Neuronal stem cell (in vitro differentiated cells): ENCODE measurements at regions not wholly inside any gene's neighbourhood (a gene's known extent, or its start where the extent isn't known, plus 50 kb on each side); places are given as distances from the start of the nearest gene placed in this dataset.

Experiments
- DNase-seq: peaks from one replicate; pipeline ENCODE4 v3.0.0-alpha.2; 2013; ENCODE audit warnings: low spot score
- H2AFZ ChIP-seq: one replicate; pipeline ENCODE4 v1.6.1; 2013; ENCODE audit warnings: mild to moderate bottlenecking, low read length, inconsistent platforms
- H2AK5ac ChIP-seq: 2 replicates; pipeline ENCODE4 v1.6.1; 2013; ENCODE audit warnings: low read depth, mild to moderate bottlenecking, inconsistent platforms, low read length, moderate library complexity, mixed read lengths
- H2BK120ac ChIP-seq: 2 replicates; pipeline ENCODE4 v1.6.1; 2013; ENCODE audit warnings: low read depth, mild to moderate bottlenecking, inconsistent platforms, low read length, moderate library complexity, mixed read lengths
- H2BK12ac ChIP-seq: one replicate; pipeline ENCODE4 v1.6.1; 2013; ENCODE audit warnings: low read length, inconsistent platforms
- H2BK15ac ChIP-seq: 2 replicates; pipeline ENCODE4 v1.6.1; 2013; ENCODE audit warnings: mild to moderate bottlenecking, low read length, inconsistent platforms, mixed read lengths
- H2BK5ac ChIP-seq: one replicate; pipeline ENCODE4 v1.6.1; 2013; ENCODE audit warnings: inconsistent platforms, mild to moderate bottlenecking, low read length, moderate library complexity
- H3K14ac ChIP-seq: one replicate; pipeline ENCODE4 v1.6.1; 2013; ENCODE audit warnings: low read length, inconsistent platforms
- H3K18ac ChIP-seq: 2 replicates; pipeline ENCODE4 v1.6.1; 2013; ENCODE audit warnings: low read length, inconsistent platforms
- H3K23ac ChIP-seq: 2 replicates; pipeline ENCODE4 v1.6.1; 2013; ENCODE audit warnings: low read depth, mild to moderate bottlenecking, mixed read lengths, low read length, inconsistent platforms; ENCODE audit not compliant: poor library complexity
- H3K27ac ChIP-seq: replicated peaks from 3 replicates; pipeline ENCODE4 v1.5.1; 2013; ENCODE audit warnings: low read length, inconsistent platforms
- H3K27me3 ChIP-seq, 3 experiments: 2 replicates each; pipeline ENCODE4 v1.6.1; 2013; ENCODE audit warnings: low read length in 3 of 3, mild to moderate bottlenecking in 2 of 3, inconsistent platforms in 1 of 3, low read depth in 1 of 3, mixed read lengths in 1 of 3, moderate library complexity in 1 of 3; ENCODE audit not compliant: control insufficient read depth in 3 of 3, insufficient read depth in 3 of 3
- H3K36me3 ChIP-seq, 2 donors: replicated peaks in 1 of 2; 2 replicates each; pipeline ENCODE4 v1.6.1; 2013; ENCODE audit warnings: low read length in 2 of 2; ENCODE audit not compliant: control insufficient read depth in 2 of 2, insufficient read depth in 2 of 2
- H3K4ac ChIP-seq: 2 replicates; pipeline ENCODE4 v1.6.1; 2013; ENCODE audit warnings: inconsistent platforms, mild to moderate bottlenecking, low read length, moderate library complexity
- H3K4me1 ChIP-seq, 2 donors: 1 replicate in 1 of 2; 2 replicates in 1 of 2; pipeline ENCODE4 v1.6.1; 2013; ENCODE audit warnings: low read length in 2 of 2, low read depth in 1 of 2; ENCODE audit not compliant: control insufficient read depth in 2 of 2, insufficient read depth in 1 of 2
- H3K4me2 ChIP-seq: one replicate; pipeline ENCODE4 v1.6.1; 2013; ENCODE audit warnings: mild to moderate bottlenecking, low read length, inconsistent platforms; ENCODE audit not compliant: insufficient read depth, poor library complexity, severe bottlenecking
- H3K4me3 ChIP-seq, 2 donors: 2 replicates each; pipeline ENCODE4 v1.5.1; 2013; ENCODE audit warnings: low read length in 2 of 2, mild to moderate bottlenecking in 2 of 2, inconsistent platforms in 1 of 2, moderate library complexity in 1 of 2
- H3K79me1 ChIP-seq: one replicate; pipeline ENCODE4 v1.6.1; 2013; ENCODE audit warnings: low read depth, mild to moderate bottlenecking, inconsistent platforms, low read length, moderate library complexity
- H3K9ac ChIP-seq: one replicate; pipeline ENCODE4 v1.6.1; 2013; ENCODE audit warnings: mild to moderate bottlenecking, low read depth, low read length, inconsistent platforms; ENCODE audit not compliant: poor library complexity
- H3K9me3 ChIP-seq, 2 donors: replicated peaks in 1 of 2; 2 replicates each; pipeline versions ENCODE3 to v1.6.1; 2013; ENCODE audit warnings: low read length in 2 of 2, mild to moderate bottlenecking in 2 of 2, inconsistent platforms in 1 of 2, low read depth in 1 of 2, mixed read lengths in 1 of 2, moderate library complexity in 1 of 2; ENCODE audit not compliant: control insufficient read depth in 2 of 2, insufficient read depth in 1 of 2
- H4K8ac ChIP-seq: one replicate; pipeline ENCODE4 v1.6.1; 2013; ENCODE audit warnings: low read depth, mild to moderate bottlenecking, inconsistent platforms, low read length, moderate library complexity
- H4K91ac ChIP-seq: one replicate; pipeline ENCODE4 v1.6.1; 2013; ENCODE audit warnings: low read length, low read depth, mild to moderate bottlenecking, inconsistent platforms; ENCODE audit not compliant: poor library complexity
- WGBS, 2 donors: extraction: QIAGEN DNeasy Blood & Tissue Kit; methylation state at CpG; one replicate each; pipeline ENCODE4 v1.1.7; 2013; ENCODE audit warnings: missing lambda C conversion rate in 2 of 2, mixed read lengths in 1 of 2; ENCODE audit not compliant: insufficient read length in 2 of 2, insufficient replicate concordance in 1 of 2; ENCODE audit errors: extremely low coverage in 2 of 2; 5-methylcytosine and 5-hydroxymethylcytosine counted together

- no peak overlapping the region for H3K27ac ChIP-seq
- no peak overlapping the region for H3K14ac ChIP-seq
- no peak overlapping the region for H2BK12ac ChIP-seq
- H2AK5ac ChIP-seq, result no peak overlapping the region
- H3K4me2 ChIP-seq, result no peak overlapping the region
- WGBS, 2 donors, result no CpG with 5 or more reads among the region's 1 CpG
- DNase-seq, result no peak
- H3K23ac ChIP-seq, result no peak overlapping the region
- no peak overlapping the region for H3K4ac ChIP-seq
- no peaks in the 10 kb centered on the region for H3K36me3 ChIP-seq
- H2BK120ac ChIP-seq, result no peak overlapping the region
- no peak overlapping the region for H3K9ac ChIP-seq
- no peak overlapping the region for H2BK5ac ChIP-seq
- peaks cover 0 to 6% of the 10 kb centered on the region in 2 donors for H3K4me1 ChIP-seq
- H3K79me1 ChIP-seq, result no peaks in the 10 kb centered on the region
- H4K91ac ChIP-seq, result no peak overlapping the region
- no peaks in the 10 kb centered on the region for H3K27me3 ChIP-seq
- peak overlapping the region; percentile 37 for H2AFZ ChIP-seq
- no peaks in the 10 kb centered on the region for H3K9me3 ChIP-seq
- H3K18ac ChIP-seq, result no peak overlapping the region
- no peak overlapping the region for H3K4me3 ChIP-seq
- H4K8ac ChIP-seq, result no peak overlapping the region
- no peak overlapping the region for H2BK15ac ChIP-seq
Measured at GRCh38 chr3:115341208-115341607, 194.1 kb upstream of the ZBTB20 start.

- H3K18ac ChIP-seq, result no peak overlapping the region
- peaks cover 3 to 9% of the 10 kb centered on the region in 2 donors for H3K4me1 ChIP-seq
- no peaks in the 10 kb centered on the region for H3K36me3 ChIP-seq
- H3K23ac ChIP-seq, result no peak overlapping the region
- H2AK5ac ChIP-seq, result no peak overlapping the region
- H3K14ac ChIP-seq, result no peak overlapping the region
- no peak overlapping the region for H2AFZ ChIP-seq
- DNase-seq, result peak; percentile 18
- no CpG with 5 or more reads among the region's 2 CpGs for WGBS, 2 donors
- H2BK12ac ChIP-seq, result no peak overlapping the region
- H3K4me3 ChIP-seq, result no peak overlapping the region
- no peak overlapping the region for H2BK15ac ChIP-seq
- peak overlapping the region; percentile 46 for H3K27ac ChIP-seq
- H2BK120ac ChIP-seq, result no peak overlapping the region
- H3K4ac ChIP-seq, result no peak overlapping the region
- H3K27me3 ChIP-seq, result no peaks in the 10 kb centered on the region
- no peak overlapping the region for H3K9ac ChIP-seq
- peak overlapping the region; percentile 2 for H3K4me2 ChIP-seq
- no peaks in the 10 kb centered on the region for H3K79me1 ChIP-seq
- H4K8ac ChIP-seq, result no peak overlapping the region
- no peak overlapping the region for H4K91ac ChIP-seq
- H2BK5ac ChIP-seq, result no peak overlapping the region
- no peaks in the 10 kb centered on the region for H3K9me3 ChIP-seq
Measured at GRCh38 chr3:115347737-115348136, 200.6 kb upstream of the ZBTB20 start.

GRCh38 chr3:115348412-115348811, 201.3 kb upstream of the ZBTB20 start:
- Histone ChIP-seq H3K79me1 (no peaks in the 10 kb centered on the region), H3K4ac (no peak overlapping the region)
- no CpG with 5 or more reads among the region's 3 CpGs for WGBS, 2 donors

GRCh38 chr3:115348951-115349745, 202.1 kb upstream of the ZBTB20 start:
- Histone ChIP-seq H3K4me3 (no peak overlapping the region), H3K79me1 (no peaks in the 10 kb centered on the region), H3K14ac (no peak overlapping the region), H2AFZ (no peak overlapping the region), H2BK15ac (no peak overlapping the region), H3K4me2 (no peak overlapping the region), H3K9me3 (peaks cover 0 to 4% of the 10 kb centered on the region in 2 donors), H2BK120ac (no peak overlapping the region), H3K9ac (no peak overlapping the region), H2BK12ac (no peak overlapping the region), H3K27me3 (no peaks in the 10 kb centered on the region), H3K23ac (no peak overlapping the region), H2AK5ac (no peak overlapping the region), H4K8ac (no peak overlapping the region), H3K36me3 (no peaks in the 10 kb centered on the region), H3K4me1 (peaks cover 3 to 5% of the 10 kb centered on the region in 2 donors), H3K4ac (no peak overlapping the region), H2BK5ac (no peak overlapping the region), H4K91ac (no peak overlapping the region), H3K18ac (no peak overlapping the region), H3K27ac (no peak overlapping the region)
- no peak for DNase-seq
- no CpG with 5 or more reads among the region's 4 CpGs for WGBS, 2 donors

More at GRCh38 chr3:115348412-115348811, 201.3 kb upstream of the ZBTB20 start:
- Histone ChIP-seq H3K4me1 (peaks cover 3 to 9% of the 10 kb centered on the region in 2 donors), H2BK5ac (no peak overlapping the region), H3K9ac (no peak overlapping the region), H3K4me2 (no peak overlapping the region), H4K91ac (no peak overlapping the region), H3K14ac (no peak overlapping the region), H2BK15ac (no peak overlapping the region), H2AK5ac (no peak overlapping the region), H3K27ac (peak overlapping the region; percentile 45), H3K4me3 (no peak overlapping the region), H4K8ac (no peak overlapping the region), H3K27me3 (no peaks in the 10 kb centered on the region), H3K36me3 (no peaks in the 10 kb centered on the region), H3K9me3 (peaks cover 0 to 4% of the 10 kb centered on the region in 2 donors), H2BK12ac (no peak overlapping the region), H2BK120ac (no peak overlapping the region), H3K18ac (no peak overlapping the region), H2AFZ (no peak overlapping the region), H3K23ac (no peak overlapping the region)
- no peak for DNase-seq
